Tibial artery (tissue), 4 donors: ENCODE measurements at regions not wholly inside any gene's neighbourhood (a gene's known extent, or its start where the extent isn't known, plus 50 kb on each side); places are given as distances from the start of the nearest gene placed in this dataset.

Source experiments
- DNase-seq, 2 donors: peaks; one replicate each; pipeline ENCODE4 v3.0.0-alpha.2; 2019
- H3K27ac ChIP-seq, 2 donors: fragments of 200-600 bp; sonication (generic) in 1 of 2; 1 replicate in 1 of 2; 2 replicates in 1 of 2; pipeline ENCODE4 v1.5.1; 2018 to 2019; ENCODE audit warnings: mild to moderate bottlenecking in 1 of 2
- H3K27me3 ChIP-seq, 2 donors: fragments of 200-600 bp; sonication (generic) in 1 of 2; one replicate each; pipeline versions ENCODE4 v1.5.1 to v1.6.0; 2016 to 2019
- H3K36me3 ChIP-seq, 3 donors: fragments of 200-600 bp; sonication (generic) in 2 of 3; one replicate each; pipeline ENCODE4 v1.5.1; 2016 to 2019; ENCODE audit warnings: mild to moderate bottlenecking in 2 of 3
- H3K4me1 ChIP-seq, 4 donors: fragments of 200-600 bp; sonication (generic) in 2 of 4; 1 replicate in 3 of 4; 2 replicates in 1 of 4; pipeline ENCODE4 v1.5.1; 2016 to 2019
- H3K4me3 ChIP-seq, 2 donors: fragments of 200-600 bp; sonication (generic) in 1 of 2; 1 replicate in 1 of 2; 2 replicates in 1 of 2; pipeline ENCODE4 v1.5.1; 2018 to 2019; ENCODE audit warnings: mild to moderate bottlenecking in 2 of 2
- H3K9me3 ChIP-seq, 3 donors: fragments of 200-600 bp; sonication (generic) in 1 of 3; one replicate each; pipeline ENCODE4 v1.5.1; 2016 to 2019
- CTCF ChIP-seq, 2 experiments: fragments of 200-600 bp in 1 of 2; fragments of 450-650 bp in 1 of 2; IDR thresholded peaks; one replicate each; pipeline ENCODE4 v1.5.1; 2017 to 2019; ENCODE audit warnings: antibody characterized with exemption in 2 of 2, mild to moderate bottlenecking in 1 of 2, moderate library complexity in 1 of 2
- intact Hi-C: fragments of 100-400 bp; cut with DNase I; formaldehyde crosslinking; loops from one replicate; pipeline ENCODE4 v1.15.0; 2023; ENCODE audit warnings: low total_unique reads

GRCh38 chr20:18977441-18977840 lies 163.9 kb downstream of the SCP2D1 start:
- Histone ChIP-seq H3K4me1 (peaks cover 0 to 22% (median 2%) of the 10 kb centered on the region in 4 donors), H3K4me3 (no peak overlapping the region), H3K27me3 (no peaks in the 10 kb centered on the region), H3K9me3 (no peaks in the 10 kb centered on the region), H3K36me3 (no peaks in the 10 kb centered on the region), H3K27ac (no peak overlapping the region)
- no peak for TF ChIP-seq CTCF (IDR thresholded peaks at IDR 0.05)
- intact Hi-C loops: no loop called here
- DNase-seq: no peak

- no peaks in the 10 kb centered on the region for H3K27me3 ChIP-seq
- no peak overlapping the region for H3K27ac ChIP-seq
- DNase-seq: no peak
- no peaks in the 10 kb centered on the region for H3K36me3 ChIP-seq
- intact Hi-C loops: no loop called here
- peaks cover 0 to 13% (median 2%) of the 10 kb centered on the region in 4 donors for H3K4me1 ChIP-seq
- no peak overlapping the region for H3K4me3 ChIP-seq
- no peak for TF ChIP-seq CTCF (IDR thresholded peaks at IDR 0.05)
- no peaks in the 10 kb centered on the region for H3K9me3 ChIP-seq
Observed at GRCh38 chr20:18978311-18978710, 164.7 kb downstream of the SCP2D1 start.

- no peak overlapping the region for H3K4me3 ChIP-seq
- H3K27ac ChIP-seq: no peak overlapping the region
- H3K36me3 ChIP-seq: no peaks in the 10 kb centered on the region
- intact Hi-C loops: no loop called here
- H3K27me3 ChIP-seq: no peaks in the 10 kb centered on the region
- peaks cover 0 to 5% (median 0%) of the 10 kb centered on the region in 4 donors for H3K4me1 ChIP-seq
- no peak for DNase-seq
- no peak for TF ChIP-seq CTCF (IDR thresholded peaks at IDR 0.05)
- no peaks in the 10 kb centered on the region for H3K9me3 ChIP-seq
Observed at GRCh38 chr20:18979132-18979531, 165.5 kb downstream of the SCP2D1 start.

- intact Hi-C loops: no loop called here
- Histone ChIP-seq H3K4me1 (peaks cover 0 to 16% (median 2%) of the 10 kb centered on the region in 4 donors), H3K4me3 (no peak overlapping the region), H3K27me3 (no peaks in the 10 kb centered on the region), H3K9me3 (no peaks in the 10 kb centered on the region), H3K36me3 (no peaks in the 10 kb centered on the region), H3K27ac (no peak overlapping the region)
- TF ChIP-seq CTCF (IDR thresholded peaks at IDR 0.05): no peak
- no peak for DNase-seq
Observed at GRCh38 chr20:18981962-18982539, 168.5 kb downstream of the SCP2D1 start.

- H3K4me3 ChIP-seq: no peak overlapping the region
- H3K4me1 ChIP-seq: peaks cover 0 to 18% (median 2%) of the 10 kb centered on the region in 4 donors
- H3K9me3 ChIP-seq: no peaks in the 10 kb centered on the region
- no peak for DNase-seq
- no peak overlapping the region for H3K27ac ChIP-seq
- H3K36me3 ChIP-seq: no peaks in the 10 kb centered on the region
- H3K27me3 ChIP-seq: no peaks in the 10 kb centered on the region
- no peak for TF ChIP-seq CTCF (IDR thresholded peaks at IDR 0.05)
- intact Hi-C loops: no loop called here
Observed at GRCh38 chr20:18983796-18984195, 170.2 kb downstream of the SCP2D1 start.
